MG63 (cell line): ENCODE measurements at regions not wholly inside any gene's neighbourhood (a gene's known extent, or its start where the extent isn't known, plus 50 kb on each side); places are given as distances from the start of the nearest gene placed in this dataset.
"Not testable (repeated sequence)": the region's sequence is repeated elsewhere in the genome, so short reads cannot be mapped to it uniquely, and the experiment has no call there.

Experiments used
- DNase-seq: peaks from one replicate; pipeline ENCODE4 v3.0.0-alpha.2; 2020
- H3K27me3 ChIP-seq: fragments of 250-450 bp; sonication (Bioruptor Pico); 2 replicates; pipeline ENCODE4 v1.5.1; 2020; ENCODE audit warnings: mild to moderate bottlenecking, moderate library complexity
- H3K36me3 ChIP-seq: fragments of 250-450 bp; sonication (Bioruptor Pico); 2 replicates; pipeline ENCODE4 v1.5.1; 2020; ENCODE audit warnings: mild to moderate bottlenecking, moderate library complexity
- H3K4me3 ChIP-seq: fragments of 250-450 bp; sonication (Bioruptor Pico); 2 replicates; pipeline ENCODE4 v1.5.1; 2020; ENCODE audit warnings: mild to moderate bottlenecking, moderate library complexity
- H3K9me3 ChIP-seq: fragments of 250-450 bp; sonication (Bioruptor Pico); 2 replicates; pipeline ENCODE4 v1.5.1; 2020; ENCODE audit warnings: mild to moderate bottlenecking, moderate library complexity

GRCh38 chr2:103387888-103388287, 626.1 kb downstream of the TMEM182 start:
- Histone ChIP-seq H3K9me3 (no peaks in the 10 kb centered on the region), H3K27me3 (no peaks in the 10 kb centered on the region), H3K36me3 (no peaks in the 10 kb centered on the region), H3K4me3 (no peak overlapping the region)
- no peak for DNase-seq

DNA sequence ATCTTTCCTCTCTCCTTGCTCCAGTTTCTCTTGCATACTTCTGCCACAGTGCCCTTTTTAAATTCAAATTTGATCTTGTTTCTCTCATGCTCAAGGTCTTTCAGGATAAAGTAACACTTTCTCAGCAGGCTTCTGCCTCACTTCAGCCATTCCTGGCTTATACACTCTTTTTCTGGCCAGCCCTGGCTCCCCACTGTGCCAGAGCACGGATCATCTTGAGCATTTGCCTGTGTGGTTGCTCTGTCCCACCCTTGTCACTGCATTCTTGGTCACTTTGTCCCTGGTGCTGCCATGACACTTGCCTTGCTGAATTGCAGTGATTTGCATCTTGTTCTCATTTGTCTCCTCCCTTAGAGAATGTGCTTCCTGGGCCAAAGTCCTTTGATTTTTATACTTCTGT, 634.3 kb downstream of the TMEM182 start:
- Histone ChIP-seq H3K27me3 (no peaks in the 10 kb centered on the region), H3K36me3 (no peaks in the 10 kb centered on the region), H3K9me3 (no peaks in the 10 kb centered on the region), H3K4me3 (no peak overlapping the region)
- DNase-seq, result no peak

- H3K36me3 ChIP-seq, result no peaks in the 10 kb centered on the region
- no peak overlapping the region for H3K4me3 ChIP-seq
- no peaks in the 10 kb centered on the region for H3K27me3 ChIP-seq
- peak; percentile 11 for DNase-seq
- H3K9me3 ChIP-seq, result no peaks in the 10 kb centered on the region
These were observed 639.8 kb downstream of the TMEM182 start for GRCh38 chr2:103401621-103402020.

DNA sequence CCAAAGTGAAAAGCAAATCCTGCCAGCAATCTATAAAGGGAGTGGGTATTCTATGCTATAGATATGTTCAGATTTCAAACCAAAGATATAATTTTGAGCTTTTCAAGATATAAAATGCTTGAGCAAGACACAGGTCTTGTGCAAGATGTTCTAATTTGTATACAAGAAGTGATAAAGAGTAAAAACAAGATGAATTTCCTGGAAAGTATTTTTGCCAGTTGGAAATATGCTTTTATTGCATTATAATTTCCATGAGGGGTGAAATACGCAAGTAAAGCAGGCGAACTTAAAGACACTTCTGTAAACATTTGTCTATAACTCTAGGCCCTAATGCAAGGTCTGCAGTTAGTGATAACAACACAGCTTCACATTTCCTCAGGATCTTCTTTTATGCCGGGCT, 640.5 kb downstream of the TMEM182 start:
- Histone ChIP-seq H3K9me3 (no peaks in the 10 kb centered on the region), H3K27me3 (no peaks in the 10 kb centered on the region), H3K4me3 (no peak overlapping the region), H3K36me3 (no peaks in the 10 kb centered on the region)
- DNase-seq, result no peak

- H3K4me3 ChIP-seq, result no peak overlapping the region
- no peaks in the 10 kb centered on the region for H3K27me3 ChIP-seq
- no peaks in the 10 kb centered on the region for H3K9me3 ChIP-seq
- H3K36me3 ChIP-seq, result no peaks in the 10 kb centered on the region
- DNase-seq, result no peak
These were observed 641.1 kb downstream of the TMEM182 start for GRCh38 chr2:103402944-103403343.

- not testable (repeated sequence) for H3K4me3 ChIP-seq, DNase-seq, H3K9me3 ChIP-seq, H3K27me3 ChIP-seq, H3K36me3 ChIP-seq
These were observed 641.6 kb downstream of the TMEM182 start for GRCh38 chr2:103403388-103403787.

GRCh38 chr2:103410221-103410620, 648.4 kb downstream of the TMEM182 start:
- no peak overlapping the region for H3K4me3 ChIP-seq
- DNase-seq, result no peak
- H3K27me3 ChIP-seq, result no peaks in the 10 kb centered on the region
- no peaks in the 10 kb centered on the region for H3K36me3 ChIP-seq
- H3K9me3 ChIP-seq, result no peaks in the 10 kb centered on the region

DNA sequence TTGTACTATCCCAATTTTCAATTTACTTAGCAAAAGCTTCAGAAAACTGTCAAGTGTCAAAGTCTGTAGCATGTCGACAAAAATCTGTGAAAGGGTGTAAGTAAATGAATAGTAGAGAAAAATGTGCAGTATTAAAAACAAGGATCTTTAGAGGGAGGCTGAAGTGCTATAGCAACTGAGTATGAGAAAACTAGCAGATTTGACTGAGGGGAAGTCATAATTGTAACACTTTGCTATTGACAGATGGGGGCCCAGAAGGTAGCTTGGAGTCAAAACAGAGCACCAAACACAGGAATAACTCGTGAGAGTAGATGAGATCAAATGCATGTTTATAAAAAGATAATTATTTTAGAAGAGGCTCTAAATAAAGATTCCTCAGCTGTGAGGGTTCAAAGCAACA, 657.7 kb downstream of the TMEM182 start:
- Histone ChIP-seq H3K36me3 (no peaks in the 10 kb centered on the region), H3K4me3 (no peak overlapping the region), H3K27me3 (no peaks in the 10 kb centered on the region), H3K9me3 (no peaks in the 10 kb centered on the region)
- DNase-seq, result no peak

DNA sequence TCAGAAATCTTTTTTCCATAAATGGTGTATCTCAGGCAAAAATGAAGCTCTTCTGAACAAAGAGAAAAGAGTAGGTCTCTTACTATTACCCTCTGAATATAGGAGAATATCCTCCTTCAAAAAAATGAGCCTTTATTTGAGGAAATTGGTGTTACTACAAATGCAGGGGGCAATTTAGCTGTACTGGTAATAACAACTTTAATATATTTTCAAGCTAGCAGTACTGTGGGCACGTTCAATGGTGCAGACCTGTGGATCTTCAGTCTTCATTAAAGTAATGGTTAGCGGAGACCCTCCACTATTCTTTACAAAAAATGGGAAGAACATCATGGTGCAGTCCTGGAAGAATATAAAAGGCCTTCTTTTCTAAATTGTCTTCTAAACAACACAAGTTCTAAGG, 661.3 kb downstream of the TMEM182 start:
- no peaks in the 10 kb centered on the region for H3K36me3 ChIP-seq

GRCh38 chr2:103427567-103427966, 665.7 kb downstream of the TMEM182 start:
- no peak for DNase-seq
- Histone ChIP-seq H3K4me3 (no peak overlapping the region), H3K36me3 (no peaks in the 10 kb centered on the region), H3K9me3 (no peaks in the 10 kb centered on the region), H3K27me3 (no peaks in the 10 kb centered on the region)

More for the DNA sequence above, 661.3 kb downstream of the TMEM182 start:
- no peak overlapping the region for H3K4me3 ChIP-seq
- no peaks in the 10 kb centered on the region for H3K27me3 ChIP-seq
- no peaks in the 10 kb centered on the region for H3K9me3 ChIP-seq
- DNase-seq, result no peak

DNA sequence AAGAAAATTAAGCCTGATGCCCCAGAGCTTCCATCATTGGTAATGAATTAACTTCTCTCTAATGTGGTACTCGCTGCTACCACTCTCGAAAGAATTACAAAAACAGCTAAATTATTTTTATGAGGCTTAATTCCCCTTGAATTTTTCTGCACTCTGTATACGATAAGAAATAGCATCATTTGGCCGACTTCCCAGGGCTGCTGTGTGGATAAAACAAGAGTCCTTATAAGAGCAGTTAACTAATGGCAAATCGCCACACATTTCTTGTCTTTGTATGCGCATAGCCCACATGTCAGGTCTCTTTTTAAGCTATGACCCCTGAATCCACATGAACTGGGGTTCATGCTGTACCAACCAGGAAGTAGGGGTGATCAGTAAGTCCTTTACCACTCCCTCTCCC, 668.4 kb downstream of the TMEM182 start:
- Histone ChIP-seq H3K4me3 (no peak overlapping the region), H3K27me3 (no peaks in the 10 kb centered on the region), H3K36me3 (no peaks in the 10 kb centered on the region), H3K9me3 (no peaks in the 10 kb centered on the region)
- no peak for DNase-seq

DNA sequence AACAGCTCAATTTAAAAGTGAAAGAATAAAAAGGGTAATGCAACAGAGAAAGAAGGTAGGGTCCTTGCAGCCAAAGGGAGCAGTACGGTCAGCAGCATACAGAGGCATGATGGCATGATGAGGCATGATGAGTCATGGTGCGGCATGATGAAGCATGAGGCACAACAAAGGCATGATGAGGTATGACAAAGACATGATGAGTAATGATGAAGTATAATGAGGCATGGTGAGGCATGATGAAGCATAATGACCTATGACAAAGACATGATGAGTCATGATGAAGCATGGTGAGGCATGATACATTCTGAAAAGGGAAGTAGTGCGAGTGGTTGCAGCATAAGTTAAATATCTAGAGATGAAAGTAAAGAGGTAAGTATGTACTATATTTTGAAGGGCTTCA, 673.2 kb downstream of the TMEM182 start:
- Histone ChIP-seq H3K4me3 (no peak overlapping the region), H3K36me3 (no peaks in the 10 kb centered on the region), H3K9me3 (no peaks in the 10 kb centered on the region), H3K27me3 (no peaks in the 10 kb centered on the region)
- peak; percentile 24 for DNase-seq

- Histone ChIP-seq H3K4me3 (no peak overlapping the region), H3K27me3 (no peaks in the 10 kb centered on the region), H3K36me3 (no peaks in the 10 kb centered on the region), H3K9me3 (no peaks in the 10 kb centered on the region)
- no peak for DNase-seq
These were observed 675.3 kb downstream of the TMEM182 start for GRCh38 chr2:103437161-103437560.

GRCh38 chr2:103445347-103445746, 683.5 kb downstream of the TMEM182 start:
- no peaks in the 10 kb centered on the region for H3K9me3 ChIP-seq
- H3K27me3 ChIP-seq, result no peaks in the 10 kb centered on the region
- no peak for DNase-seq
- no peaks in the 10 kb centered on the region for H3K36me3 ChIP-seq
- H3K4me3 ChIP-seq, result no peak overlapping the region

GRCh38 chr2:103448495-103448894, 686.7 kb downstream of the TMEM182 start:
- Histone ChIP-seq H3K4me3 (no peak overlapping the region), H3K27me3 (no peaks in the 10 kb centered on the region), H3K9me3 (no peaks in the 10 kb centered on the region), H3K36me3 (no peaks in the 10 kb centered on the region)
- no peak for DNase-seq

- DNase-seq, result no peak
- no peaks in the 10 kb centered on the region for H3K27me3 ChIP-seq
- H3K4me3 ChIP-seq, result no peak overlapping the region
- H3K36me3 ChIP-seq, result no peaks in the 10 kb centered on the region
- no peaks in the 10 kb centered on the region for H3K9me3 ChIP-seq
These were observed 689.5 kb downstream of the TMEM182 start for GRCh38 chr2:103451283-103451682.

DNA sequence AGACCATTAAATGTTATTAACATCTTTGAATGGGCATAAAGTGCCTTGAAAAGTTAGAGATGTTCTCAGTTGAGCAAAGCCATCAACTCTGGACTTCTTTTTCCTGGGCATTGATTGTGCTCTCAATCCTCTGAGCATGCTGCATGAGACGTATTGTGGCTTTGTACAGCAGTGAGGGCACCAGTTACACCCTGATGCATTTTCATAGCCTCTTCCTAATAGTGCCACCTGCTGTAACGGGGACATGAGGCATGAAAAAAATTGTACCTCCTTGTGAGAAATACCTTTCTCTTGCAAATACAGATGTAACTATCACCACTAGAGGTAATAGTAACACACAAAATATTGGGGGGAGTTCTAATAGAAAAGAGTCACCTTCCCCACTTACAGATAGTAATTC, 697.5 kb downstream of the TMEM182 start:
- no peaks in the 10 kb centered on the region for H3K9me3 ChIP-seq
- no peaks in the 10 kb centered on the region for H3K27me3 ChIP-seq
- DNase-seq, result no peak
- no peaks in the 10 kb centered on the region for H3K36me3 ChIP-seq
- H3K4me3 ChIP-seq, result no peak overlapping the region

DNA sequence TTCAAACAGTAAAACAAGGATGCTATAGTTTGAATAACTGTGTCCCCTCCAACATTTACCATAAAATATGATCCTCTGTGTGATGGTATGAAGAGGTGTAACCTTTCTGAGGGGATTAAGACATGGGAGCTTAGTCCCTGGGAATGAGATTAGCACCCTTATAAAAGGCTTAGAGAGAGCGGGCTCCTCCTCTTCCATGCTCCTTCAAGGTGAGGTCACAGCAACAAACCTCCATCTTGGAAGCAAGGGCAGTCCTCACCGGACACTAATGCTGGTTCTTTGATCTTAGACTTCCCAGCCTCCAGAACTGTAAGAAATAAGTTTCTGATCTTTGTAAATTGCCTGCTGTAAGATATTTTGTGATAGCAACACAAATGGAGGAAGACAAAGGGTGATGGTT, 700.3 kb downstream of the TMEM182 start:
- Histone ChIP-seq H3K9me3 (no peaks in the 10 kb centered on the region), H3K4me3 (no peak overlapping the region), H3K36me3 (no peaks in the 10 kb centered on the region), H3K27me3 (no peaks in the 10 kb centered on the region)
- no peak for DNase-seq

DNA sequence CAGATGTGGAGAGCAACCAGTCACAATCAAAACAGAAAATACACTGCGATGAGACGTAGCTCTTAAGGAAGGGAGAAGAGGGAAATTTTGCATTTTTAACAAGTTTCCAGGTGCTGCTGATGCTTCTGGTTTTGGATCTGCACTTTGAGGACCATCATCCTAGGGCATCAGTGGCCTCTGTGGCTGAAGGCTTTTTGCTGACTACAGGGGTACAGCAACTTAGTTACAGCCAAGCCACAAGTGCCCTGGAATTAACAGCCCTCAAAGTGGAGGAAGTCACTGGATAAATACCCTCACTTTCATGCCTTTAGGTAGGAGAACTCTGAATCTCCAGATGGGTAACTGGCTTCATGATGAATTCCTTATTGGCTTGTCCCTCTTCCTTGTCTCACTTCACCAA, 700.9 kb downstream of the TMEM182 start:
- no peak overlapping the region for H3K4me3 ChIP-seq
- H3K27me3 ChIP-seq, result no peaks in the 10 kb centered on the region
- DNase-seq, result no peak
- no peaks in the 10 kb centered on the region for H3K36me3 ChIP-seq
- H3K9me3 ChIP-seq, result no peaks in the 10 kb centered on the region
